ENCODE measurements at regions not wholly inside any gene's neighbourhood (a gene's known extent, or its start where the extent isn't known, plus 50 kb on each side); places are given as distances from the start of the nearest gene placed in this dataset.

DNA sequence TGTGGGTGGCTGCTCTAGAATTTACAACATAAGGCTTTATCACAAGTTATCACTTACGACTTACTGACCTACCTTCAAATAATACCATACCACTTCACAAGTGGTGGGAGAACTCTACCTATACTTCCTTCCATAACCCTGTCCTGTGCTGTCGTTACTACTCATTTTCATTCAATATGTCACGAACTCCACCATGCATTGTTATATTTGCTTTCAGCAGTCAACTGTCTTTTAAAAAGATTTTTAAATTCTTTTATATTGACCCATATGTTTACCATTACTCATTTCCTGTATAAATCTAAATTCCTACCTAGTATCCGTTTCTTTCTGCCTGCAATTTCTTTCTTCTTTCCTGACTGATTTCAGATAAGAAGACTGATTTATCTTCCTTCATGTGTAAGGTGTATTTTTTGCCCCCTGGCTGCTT lies 200.0 kb downstream of the KLF12 start:
- Histone ChIP-seq H3K4me3 (ENCODE audit: low read depth, low read length) (no peak overlapping the region), H3K9ac (no peak overlapping the region), H3K4me1 (no peaks in the 10 kb centered on the region), H3K79me2 (no peaks in the 10 kb centered on the region), H2AFZ (no peak overlapping the region), H3K36me3 (ENCODE audit: control insufficient read depth, insufficient read depth, low read length) (no peaks in the 10 kb centered on the region), H3K4me2 (ENCODE audit: low read length) (no peak overlapping the region), H3K27me3 (ENCODE audit: control insufficient read depth, insufficient read depth, low read length) (no peaks in the 10 kb centered on the region), H3K27ac (no peak overlapping the region), H3K9me3 (ENCODE audit: control insufficient read depth, low read length) (no peaks in the 10 kb centered on the region)
- TF ChIP-seq CTCF (IDR thresholded peaks at IDR 0.05), result no peak

DNA sequence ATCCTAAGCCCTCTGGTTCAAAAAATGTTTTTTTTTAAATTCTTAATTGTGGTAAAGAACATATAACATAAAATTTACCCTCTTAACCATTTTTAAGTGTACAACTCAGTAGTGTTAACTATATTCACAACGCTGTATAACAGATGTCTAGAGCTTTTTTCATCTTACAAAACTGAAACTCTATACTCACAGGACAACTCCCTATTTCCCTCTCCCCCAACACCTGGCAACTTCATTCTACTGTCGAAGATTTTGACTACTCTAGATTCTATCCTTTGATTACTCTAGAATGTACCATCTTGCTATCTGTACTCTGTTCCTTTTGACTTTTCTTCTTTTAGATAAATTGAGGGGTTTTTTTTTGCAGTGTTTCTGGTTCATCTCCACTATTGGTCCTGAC lies 200.4 kb downstream of the KLF12 start:
- no peak for TF ChIP-seq CTCF (IDR thresholded peaks at IDR 0.05)
- Histone ChIP-seq H3K4me3 (ENCODE audit: low read depth, low read length) (no peak overlapping the region), H3K27me3 (ENCODE audit: control insufficient read depth, insufficient read depth, low read length) (no peaks in the 10 kb centered on the region), H3K79me2 (no peaks in the 10 kb centered on the region), H3K4me2 (ENCODE audit: low read length) (no peak overlapping the region), H3K4me1 (no peaks in the 10 kb centered on the region), H3K9me3 (ENCODE audit: control insufficient read depth, low read length) (no peaks in the 10 kb centered on the region), H3K9ac (no peak overlapping the region), H3K36me3 (ENCODE audit: control insufficient read depth, insufficient read depth, low read length) (no peaks in the 10 kb centered on the region), H2AFZ (no peak overlapping the region), H3K27ac (no peak overlapping the region)

DNA sequence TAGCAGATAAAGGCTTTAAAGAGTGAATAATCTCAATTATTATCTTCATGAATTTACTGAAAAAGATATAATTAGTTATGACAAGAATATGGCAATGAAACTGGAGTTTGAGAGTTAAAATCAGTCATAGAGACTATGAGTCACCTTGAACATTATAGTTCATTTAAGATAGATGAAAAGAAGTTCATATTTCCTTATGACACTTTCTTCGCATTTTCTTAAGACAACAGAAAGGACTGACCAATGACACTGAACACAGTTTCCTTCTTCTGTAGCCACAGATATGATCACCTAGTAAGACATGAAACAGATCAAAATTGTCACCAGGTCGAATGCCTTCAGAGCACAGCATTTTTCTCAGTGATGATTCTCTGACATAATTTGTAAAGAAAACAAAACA lies 202.1 kb downstream of the KLF12 start:
- Histone ChIP-seq H3K4me2 (ENCODE audit: low read length) (no peak overlapping the region), H3K4me3 (ENCODE audit: low read depth, low read length) (no peak overlapping the region), H3K9ac (no peak overlapping the region), H3K36me3 (ENCODE audit: control insufficient read depth, insufficient read depth, low read length) (no peaks in the 10 kb centered on the region), H2AFZ (no peak overlapping the region), H3K9me3 (ENCODE audit: control insufficient read depth, low read length) (no peaks in the 10 kb centered on the region), H3K27me3 (ENCODE audit: control insufficient read depth, insufficient read depth, low read length) (no peaks in the 10 kb centered on the region), H3K4me1 (no peaks in the 10 kb centered on the region), H3K27ac (no peak overlapping the region), H3K79me2 (no peaks in the 10 kb centered on the region)
- TF ChIP-seq CTCF (IDR thresholded peaks at IDR 0.05), result no peak

DNA sequence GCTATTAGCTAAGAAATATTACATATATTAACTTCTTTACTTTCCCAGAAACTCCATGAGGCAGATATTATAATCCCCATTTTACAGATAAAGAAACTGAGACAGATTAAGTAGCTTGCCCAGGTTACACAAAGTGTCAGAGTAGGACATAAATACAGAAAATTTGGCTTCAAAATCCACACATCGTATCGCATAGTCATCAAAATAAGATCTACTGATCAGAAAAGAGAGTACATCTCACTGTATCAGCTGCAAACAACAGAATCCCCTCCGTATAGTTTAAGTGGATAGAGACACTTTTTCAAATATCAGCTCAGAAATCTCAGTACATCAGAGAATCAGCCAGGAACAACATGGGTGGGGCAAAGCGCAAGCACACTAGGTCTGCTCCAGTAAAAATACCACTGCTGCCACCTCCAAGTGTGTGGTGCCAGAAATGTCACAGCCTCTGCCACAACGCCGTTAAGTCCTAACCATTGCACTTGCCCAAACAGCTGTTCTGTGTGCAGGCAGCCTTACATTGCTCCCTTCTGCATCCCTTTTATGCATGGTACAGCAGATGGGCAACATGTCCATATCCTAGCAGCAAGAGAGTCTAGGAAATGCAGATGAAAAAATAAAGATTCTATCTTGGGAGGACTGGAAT lies 204.8 kb downstream of the KLF12 start:
- Histone ChIP-seq H3K4me2 (ENCODE audit: low read length) (no peak overlapping the region), H3K4me3 (ENCODE audit: low read depth, low read length) (no peak overlapping the region), H3K9ac (no peak overlapping the region), H3K79me2 (no peaks in the 10 kb centered on the region), H3K36me3 (ENCODE audit: control insufficient read depth, insufficient read depth, low read length) (no peaks in the 10 kb centered on the region), H3K4me1 (no peaks in the 10 kb centered on the region), H3K9me3 (ENCODE audit: control insufficient read depth, low read length) (no peaks in the 10 kb centered on the region), H3K27ac (no peak overlapping the region), H2AFZ (no peak overlapping the region), H3K27me3 (ENCODE audit: control insufficient read depth, insufficient read depth, low read length) (no peaks in the 10 kb centered on the region)
- no peak for TF ChIP-seq CTCF (IDR thresholded peaks at IDR 0.05)

DNA sequence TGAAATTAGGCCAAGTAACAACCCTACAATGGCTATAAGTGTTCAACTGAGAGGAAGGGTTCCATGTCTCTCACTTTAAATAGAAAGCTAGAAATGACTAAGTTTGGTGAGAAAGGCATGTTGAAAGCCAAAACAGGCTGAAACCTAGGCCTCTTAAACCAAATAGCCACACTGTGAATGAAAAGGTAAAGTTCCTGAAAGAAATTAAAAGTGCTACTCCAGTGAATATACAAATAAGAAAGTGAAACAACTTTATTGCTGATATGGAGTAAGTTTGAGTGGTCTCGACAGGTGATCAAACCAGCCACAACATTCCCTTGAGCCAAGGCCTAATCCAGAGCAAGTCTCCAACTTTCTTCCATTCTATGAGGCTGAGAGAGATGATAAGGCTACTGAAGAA lies 209.6 kb downstream of the KLF12 start:
- H3K4me2 ChIP-seq (ENCODE audit: low read length), result no peak overlapping the region
- no peak overlapping the region for H2AFZ ChIP-seq
- TF ChIP-seq CTCF (IDR thresholded peaks at IDR 0.05), result no peak
- no peaks in the 10 kb centered on the region for H3K9me3 ChIP-seq (ENCODE audit: control insufficient read depth, low read length)
- H3K4me1 ChIP-seq, result no peaks in the 10 kb centered on the region
- no peak overlapping the region for H3K9ac ChIP-seq
- no peaks in the 10 kb centered on the region for H3K36me3 ChIP-seq (ENCODE audit: control insufficient read depth, insufficient read depth, low read length)
- H3K79me2 ChIP-seq, result no peaks in the 10 kb centered on the region
- H3K27ac ChIP-seq, result no peak overlapping the region
- H3K4me3 ChIP-seq (ENCODE audit: low read depth, low read length), result no peak overlapping the region
- H3K27me3 ChIP-seq (ENCODE audit: control insufficient read depth, insufficient read depth, low read length), result no peaks in the 10 kb centered on the region
